SK-N-SH (cell line): ENCODE measurements at regions not wholly inside any gene's neighbourhood (a gene's known extent, or its start where the extent isn't known, plus 50 kb on each side); places are given as distances from the start of the nearest gene placed in this dataset.

ENCODE experiments used
- CTCF ChIA-PET: fragments of 300-600, 350-600 bp; formaldehyde crosslinking; extraction: SDS; loops from one replicate; lab custom pipeline; 2021; lab: Yijun Ruan, JAX
- POLR2A ChIA-PET: fragments of 350-600 bp; sonication (Branson Sonifier 250); formaldehyde crosslinking; extraction: SDS; loops from one replicate; lab custom pipeline; 2020; ENCODE audit warnings: antibody characterized with exemption, inconsistent platforms; lab: Yijun Ruan, JAX
- DNase-seq: peaks from one replicate; pipeline ENCODE4 v3.0.0; 2012
- H2AFZ ChIP-seq: fragments of 200-600 bp; sonication (generic); 2 replicates; pipeline ENCODE4 v1.8.1; 2016; ENCODE audit warnings: antibody characterized with exemption, mild to moderate bottlenecking, low read depth
- H3F3A ChIP-seq: fragments of 200-600 bp; sonication (generic); replicated peaks from 2 replicates; pipeline ENCODE3; 2016; ENCODE audit warnings: antibody characterized with exemption, mild to moderate bottlenecking; ENCODE audit not compliant: insufficient read depth
- H3K27ac ChIP-seq, 2 experiments: fragments of 200-500 bp in 1 of 2; fragments of 200-600 bp in 1 of 2; sonication (Bioruptor generic) in 1 of 2; sonication (generic), shearing (Covaris generic) in 1 of 2; 2 replicates each; pipeline versions ENCODE4 v1.5.1 to v1.6.1; 2014 to 2016; ENCODE audit warnings: low read depth in 2 of 2, inconsistent platforms in 1 of 2, low read length in 1 of 2, mild to moderate bottlenecking in 1 of 2, mixed read lengths in 1 of 2
- H3K27me3 ChIP-seq: fragments of 200-600 bp; sonication (generic), shearing (Covaris generic); 2 replicates; pipeline ENCODE4 v1.6.1; 2016; ENCODE audit warnings: mixed run types; ENCODE audit not compliant: insufficient read depth
- H3K36me3 ChIP-seq, 2 experiments: fragments of 200-500 bp in 1 of 2; fragments of 200-600 bp in 1 of 2; sonication (Bioruptor generic) in 1 of 2; sonication (generic) in 1 of 2; replicated peaks in 1 of 2; 2 replicates each; pipeline versions ENCODE3 to v1.5.1; 2014 to 2016; ENCODE audit warnings: low read length in 1 of 2, mild to moderate bottlenecking in 1 of 2; ENCODE audit not compliant: insufficient read depth in 2 of 2, control insufficient read depth in 1 of 2
- H3K4me1 ChIP-seq, 2 experiments: fragments of 200-500 bp in 1 of 2; fragments of 200-600 bp in 1 of 2; sonication (Bioruptor generic) in 1 of 2; sonication (generic), shearing (Covaris generic) in 1 of 2; 2 replicates each; pipeline versions ENCODE4 v1.5.1 to v1.6.1; 2014 to 2016; ENCODE audit warnings: low read depth in 1 of 2, low read length in 1 of 2, mixed run types in 1 of 2; ENCODE audit not compliant: insufficient read depth in 2 of 2, control insufficient read depth in 1 of 2
- H3K4me2 ChIP-seq: fragments of 200-600 bp; sonication (generic), shearing (Covaris generic); 2 replicates; pipeline ENCODE4 v1.6.1; 2017; ENCODE audit warnings: mixed run types
- H3K4me3 ChIP-seq, 2 experiments: fragments of 200-500 bp in 1 of 2; fragments of 200-600 bp in 1 of 2; sonication (Bioruptor generic) in 1 of 2; sonication (generic), shearing (Covaris generic) in 1 of 2; 2 replicates each; pipeline versions ENCODE4 v1.5.1 to v1.8.1; 2014 to 2016; ENCODE audit warnings: low read depth in 2 of 2, inconsistent platforms in 1 of 2, low read length in 1 of 2, mild to moderate bottlenecking in 1 of 2, mixed read lengths in 1 of 2, moderate library complexity in 1 of 2
- H3K79me2 ChIP-seq: fragments of 200-600 bp; sonication (generic); 2 replicates; pipeline ENCODE4 v1.8.1; 2017; ENCODE audit warnings: mild to moderate bottlenecking; ENCODE audit not compliant: insufficient read depth
- H3K9ac ChIP-seq: fragments of 200-600 bp; sonication (generic); 2 replicates; pipeline ENCODE4 v1.6.1; 2017; ENCODE audit warnings: mixed run types
- H3K9me2 ChIP-seq: fragments of 200-600 bp; sonication (generic); 2 replicates; pipeline ENCODE4 v1.6.1; 2017; ENCODE audit warnings: mixed run types
- H3K9me3 ChIP-seq: fragments of 200-600 bp; sonication (generic); 2 replicates; pipeline ENCODE4 v1.6.1; 2017; ENCODE audit warnings: mixed run types, mild to moderate bottlenecking, moderate library complexity
- H4K20me1 ChIP-seq: fragments of 200-600 bp; sonication (generic); 2 replicates; pipeline ENCODE4 v1.6.1; 2017; ENCODE audit warnings: mild to moderate bottlenecking, mixed run types; ENCODE audit not compliant: insufficient read depth
- CHD2 ChIP-seq: fragments of 150-350 bp; IDR thresholded peaks from 2 replicates; pipeline ENCODE4 v1.6.1; 2018; ENCODE audit warnings: low read length; ENCODE audit not compliant: partially characterized antibody
- EP300 ChIP-seq, 2 experiments: IDR thresholded peaks; 2 replicates each; pipeline versions ENCODE4 v1.4.0 to v1.6.1; 2012; ENCODE audit warnings: borderline replicate concordance in 1 of 2, low read depth in 1 of 2, low read length in 1 of 2
- EZH2phosphoT487 ChIP-seq: fragments of 200-600 bp; sonication (generic); IDR thresholded peaks from 2 replicates; pipeline ENCODE4 v1.6.1; 2017; ENCODE audit warnings: low read depth, mixed run types, mild to moderate bottlenecking, antibody characterized with exemption, moderate library complexity, borderline replicate concordance
- FOXJ3 ChIP-seq: sonication (generic); formaldehyde crosslinking; IDR thresholded peaks from 2 replicates; pipeline ENCODE4 v1.5.1; 2020; ENCODE audit warnings: mild to moderate bottlenecking, missing genetic modification reagents
- FOXM1 ChIP-seq: IDR thresholded peaks from 2 replicates; pipeline ENCODE4 v1.4.0; 2012; ENCODE audit warnings: low read depth, mild to moderate bottlenecking
- GATA2 ChIP-seq: sonication (generic); formaldehyde crosslinking; IDR thresholded peaks from 2 replicates; pipeline ENCODE4 v1.5.0; 2020; ENCODE audit warnings: mild to moderate bottlenecking, missing genetic modification reagents
- IRF3 ChIP-seq: fragments of 150-350 bp; IDR thresholded peaks from 2 replicates; pipeline ENCODE4 v1.6.1; 2016; ENCODE audit warnings: mild to moderate bottlenecking, low read depth, low read length
- MEF2A ChIP-seq: IDR thresholded peaks from 2 replicates; pipeline ENCODE4 v1.4.0; 2012; ENCODE audit warnings: low read depth, borderline replicate concordance
- MXI1 ChIP-seq: IDR thresholded peaks from 2 replicates; pipeline ENCODE4 v1.6.1; 2012; ENCODE audit warnings: mild to moderate bottlenecking, low read depth, low read length, improper control_type of control experiment
- NRF1 ChIP-seq: IDR thresholded peaks from 2 replicates; pipeline ENCODE4 v1.6.1; 2012; ENCODE audit warnings: low read depth, mild to moderate bottlenecking, low read length
- PBX3 ChIP-seq: IDR thresholded peaks from 2 replicates; pipeline ENCODE4; 2012
- POLR2AphosphoS5 ChIP-seq: IDR thresholded peaks from 2 replicates; pipeline ENCODE4 v1.6.1; 2012; ENCODE audit warnings: low read depth, low read length
- RXRA ChIP-seq: IDR thresholded peaks from 2 replicates; pipeline ENCODE4 v1.4.0; 2012; ENCODE audit warnings: low read depth, mild to moderate bottlenecking, borderline replicate concordance
- SMC3 ChIP-seq: IDR thresholded peaks from 2 replicates; pipeline ENCODE4 v1.6.1; 2012; ENCODE audit warnings: low read depth, low read length, improper control_type of control experiment
- TCF12 ChIP-seq: IDR thresholded peaks from 2 replicates; pipeline ENCODE4 v1.4.0; 2012
- USF1 ChIP-seq: IDR thresholded peaks from 2 replicates; pipeline ENCODE4 v1.4.0; 2012; ENCODE audit warnings: low read depth, borderline replicate concordance
- USF2 ChIP-seq: fragments of 150-350 bp; IDR thresholded peaks from 2 replicates; pipeline ENCODE4 v1.6.1; 2017; ENCODE audit warnings: antibody characterized with exemption, low read length, low read depth, borderline replicate concordance
- ZBTB33 ChIP-seq: IDR thresholded peaks from 2 replicates; pipeline ENCODE4 v1.4.0; 2012; ENCODE audit warnings: low read depth, borderline replicate concordance
- WGBS: methylation state at CpG from one replicate; pipeline ENCODE4 v1.1.6; 2017; ENCODE audit warnings: low lambda C conversion rate; 5-methylcytosine and 5-hydroxymethylcytosine counted together
- TF ChIP-seq, protein P1 (sequence below): IDR thresholded peaks from 2 replicates; pipeline ENCODE4 v1.6.1; 2012; ENCODE audit warnings: mild to moderate bottlenecking, low read depth, low read length, moderate library complexity
- TF ChIP-seq, protein P2 (sequence below): fragments of 200-600 bp; sonication (generic); IDR thresholded peaks from 2 replicates; pipeline ENCODE4 v1.6.1; 2017; ENCODE audit warnings: antibody characterized with exemption, mild to moderate bottlenecking, moderate library complexity

GRCh38 chr5:82669720-82670119 lies 391.6 kb upstream of the RPS23 start:
- H3K79me2 ChIP-seq = no peaks in the 10 kb centered on the region
- TF ChIP-seq SMC3 (no peak), GATA2 (CRISPR knock-in tag) (no peak), EZH2phosphoT487 (no peak), MXI1 (no peak), USF2 (no peak), USF1 (no peak), TCF12 (no peak), FOXM1 (no peak), POLR2AphosphoS5 (no peak), FOXJ3 (no peak), CHD2 (no peak), ZBTB33 (no peak), EP300 (IDR thresholded peaks at IDR 0.05; ENCODE audit: borderline replicate concordance in 1 of 2, low read depth in 1 of 2, low read length in 1 of 2) (no peak), MEF2A (no peak), NRF1 (no peak), PBX3 (no peak), IRF3 (no peak), RXRA (no peak)
- TF ChIP-seq, protein P1, sequence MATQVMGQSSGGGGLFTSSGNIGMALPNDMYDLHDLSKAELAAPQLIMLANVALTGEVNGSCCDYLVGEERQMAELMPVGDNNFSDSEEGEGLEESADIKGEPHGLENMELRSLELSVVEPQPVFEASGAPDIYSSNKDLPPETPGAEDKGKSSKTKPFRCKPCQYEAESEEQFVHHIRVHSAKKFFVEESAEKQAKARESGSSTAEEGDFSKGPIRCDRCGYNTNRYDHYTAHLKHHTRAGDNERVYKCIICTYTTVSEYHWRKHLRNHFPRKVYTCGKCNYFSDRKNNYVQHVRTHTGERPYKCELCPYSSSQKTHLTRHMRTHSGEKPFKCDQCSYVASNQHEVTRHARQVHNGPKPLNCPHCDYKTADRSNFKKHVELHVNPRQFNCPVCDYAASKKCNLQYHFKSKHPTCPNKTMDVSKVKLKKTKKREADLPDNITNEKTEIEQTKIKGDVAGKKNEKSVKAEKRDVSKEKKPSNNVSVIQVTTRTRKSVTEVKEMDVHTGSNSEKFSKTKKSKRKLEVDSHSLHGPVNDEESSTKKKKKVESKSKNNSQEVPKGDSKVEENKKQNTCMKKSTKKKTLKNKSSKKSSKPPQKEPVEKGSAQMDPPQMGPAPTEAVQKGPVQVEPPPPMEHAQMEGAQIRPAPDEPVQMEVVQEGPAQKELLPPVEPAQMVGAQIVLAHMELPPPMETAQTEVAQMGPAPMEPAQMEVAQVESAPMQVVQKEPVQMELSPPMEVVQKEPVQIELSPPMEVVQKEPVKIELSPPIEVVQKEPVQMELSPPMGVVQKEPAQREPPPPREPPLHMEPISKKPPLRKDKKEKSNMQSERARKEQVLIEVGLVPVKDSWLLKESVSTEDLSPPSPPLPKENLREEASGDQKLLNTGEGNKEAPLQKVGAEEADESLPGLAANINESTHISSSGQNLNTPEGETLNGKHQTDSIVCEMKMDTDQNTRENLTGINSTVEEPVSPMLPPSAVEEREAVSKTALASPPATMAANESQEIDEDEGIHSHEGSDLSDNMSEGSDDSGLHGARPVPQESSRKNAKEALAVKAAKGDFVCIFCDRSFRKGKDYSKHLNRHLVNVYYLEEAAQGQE = no peak
- TF ChIP-seq, protein P2, sequence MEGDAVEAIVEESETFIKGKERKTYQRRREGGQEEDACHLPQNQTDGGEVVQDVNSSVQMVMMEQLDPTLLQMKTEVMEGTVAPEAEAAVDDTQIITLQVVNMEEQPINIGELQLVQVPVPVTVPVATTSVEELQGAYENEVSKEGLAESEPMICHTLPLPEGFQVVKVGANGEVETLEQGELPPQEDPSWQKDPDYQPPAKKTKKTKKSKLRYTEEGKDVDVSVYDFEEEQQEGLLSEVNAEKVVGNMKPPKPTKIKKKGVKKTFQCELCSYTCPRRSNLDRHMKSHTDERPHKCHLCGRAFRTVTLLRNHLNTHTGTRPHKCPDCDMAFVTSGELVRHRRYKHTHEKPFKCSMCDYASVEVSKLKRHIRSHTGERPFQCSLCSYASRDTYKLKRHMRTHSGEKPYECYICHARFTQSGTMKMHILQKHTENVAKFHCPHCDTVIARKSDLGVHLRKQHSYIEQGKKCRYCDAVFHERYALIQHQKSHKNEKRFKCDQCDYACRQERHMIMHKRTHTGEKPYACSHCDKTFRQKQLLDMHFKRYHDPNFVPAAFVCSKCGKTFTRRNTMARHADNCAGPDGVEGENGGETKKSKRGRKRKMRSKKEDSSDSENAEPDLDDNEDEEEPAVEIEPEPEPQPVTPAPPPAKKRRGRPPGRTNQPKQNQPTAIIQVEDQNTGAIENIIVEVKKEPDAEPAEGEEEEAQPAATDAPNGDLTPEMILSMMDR = no peak
- no peak overlapping the region for H3K9ac ChIP-seq
- H3K4me2 ChIP-seq = no peak overlapping the region
- H3K9me2 ChIP-seq = no peaks in the 10 kb centered on the region
- 100% methylated on average over 1 of the region's 1 CpG for WGBS
- H3K4me3 ChIP-seq = no peak overlapping the region
- ChIA-PET POLR2A (no interaction called here), CTCF (interaction anchor here (1.6 to 2.0 kb wide), 2 partner anchors 12 to 28 kb away, joined by 6 to 8 read pairs; no protein-coding TSS in a partner anchor)
- no peaks in the 10 kb centered on the region for H3F3A ChIP-seq
- peak overlapping the region in 1 of 2 experiments; percentile 75; a peak in 2 of 4 replicates for H3K27ac ChIP-seq
- H3K9me3 ChIP-seq = no peaks in the 10 kb centered on the region
- no peak for DNase-seq
- H4K20me1 ChIP-seq = no peaks in the 10 kb centered on the region
- H2AFZ ChIP-seq = no peak overlapping the region
- H3K36me3 ChIP-seq = no peaks in the 10 kb centered on the region
- peaks cover 0 to 11% of the 10 kb centered on the region in 2 experiments; a peak in 3 of 4 replicates for H3K4me1 ChIP-seq
- H3K27me3 ChIP-seq = no peaks in the 10 kb centered on the region
